ENCODE measurements at regions not wholly inside any gene's neighbourhood (a gene's known extent, or its start where the extent isn't known, plus 50 kb on each side); places are given as distances from the start of the nearest gene placed in this dataset.

- H3K27me3 ChIP-seq (ENCODE audit: insufficient read depth, low read depth, low read length): no peaks in the 10 kb centered on the region
- no peaks in the 10 kb centered on the region for H3K79me2 ChIP-seq (replicated peaks; ENCODE audit: insufficient read depth, low read length)
- TF ChIP-seq SMC3 (conservative IDR thresholded peaks at IDR 0.05; ENCODE audit: poor library complexity) (no peak), POLR2AphosphoS5 (IDR thresholded peaks at IDR 0.05) (no peak), EP300 (conservative IDR thresholded peaks at IDR 0.05; ENCODE audit: poor library complexity, severe bottlenecking) (no peak), RAD21 (conservative IDR thresholded peaks at IDR 0.05) (no peak), REST (IDR thresholded peaks at IDR 0.05; ENCODE audit: borderline replicate concordance) (no peak), EZH2 (IDR thresholded peaks at IDR 0.05; ENCODE audit: borderline replicate concordance, insufficient read depth, low read length, poor library complexity, severe bottlenecking) (no peak), MXI1 (conservative IDR thresholded peaks at IDR 0.05; ENCODE audit: poor library complexity, severe bottlenecking) (no peak)
- H2AFZ ChIP-seq (ENCODE audit: low read depth, low read length): no peak overlapping the region
- no peak overlapping the region for H3K9ac ChIP-seq (ENCODE audit: low read length)
- no peak overlapping the region for H3K4me3 ChIP-seq (ENCODE audit: low read length)
- H4K20me1 ChIP-seq (ENCODE audit: insufficient read depth): no peaks in the 10 kb centered on the region
- no peaks in the 10 kb centered on the region for H3K9me2 ChIP-seq (ENCODE audit: insufficient read depth, low read length)
- H3K9me3 ChIP-seq (ENCODE audit: low read length): peaks cover under 1% of the 10 kb centered on the region
- no peak overlapping the region for H3K4me2 ChIP-seq (ENCODE audit: low read length)
- no peak overlapping the region for H3K27ac ChIP-seq (ENCODE audit: low read length)
- no peaks in the 10 kb centered on the region for H3K36me3 ChIP-seq (ENCODE audit: insufficient read depth, low read length)
- no peaks in the 10 kb centered on the region for H3F3A ChIP-seq (ENCODE audit: insufficient read depth, low read length, poor library complexity, severe bottlenecking)
Measured at GRCh38 chr9:126205265-126205664, 121.4 kb upstream of the MVB12B start.

- no peaks in the 10 kb centered on the region for H4K20me1 ChIP-seq (ENCODE audit: insufficient read depth)
- H3K27me3 ChIP-seq (ENCODE audit: insufficient read depth, low read depth, low read length): no peaks in the 10 kb centered on the region
- no peaks in the 10 kb centered on the region for H3K36me3 ChIP-seq (ENCODE audit: insufficient read depth, low read length)
- peak overlapping the region; percentile 20 for H3K9ac ChIP-seq (ENCODE audit: low read length)
- H3K4me2 ChIP-seq (ENCODE audit: low read length): no peak overlapping the region
- H3K4me3 ChIP-seq (ENCODE audit: low read length): no peak overlapping the region
- H3K79me2 ChIP-seq (replicated peaks; ENCODE audit: insufficient read depth, low read length): no peaks in the 10 kb centered on the region
- H3K9me2 ChIP-seq (ENCODE audit: insufficient read depth, low read length): no peaks in the 10 kb centered on the region
- TF ChIP-seq MXI1 (conservative IDR thresholded peaks at IDR 0.05; ENCODE audit: poor library complexity, severe bottlenecking): no peak
- no peak for TF ChIP-seq EZH2 (IDR thresholded peaks at IDR 0.05; ENCODE audit: borderline replicate concordance, insufficient read depth, low read length, poor library complexity, severe bottlenecking)
- no peak for TF ChIP-seq POLR2AphosphoS5 (IDR thresholded peaks at IDR 0.05)
- TF ChIP-seq EP300 (conservative IDR thresholded peaks at IDR 0.05; ENCODE audit: poor library complexity, severe bottlenecking): no peak
- no peak for TF ChIP-seq TAF1 (IDR thresholded peaks at IDR 0.05; ENCODE audit: low read depth)
- TF ChIP-seq SMC3 (conservative IDR thresholded peaks at IDR 0.05; ENCODE audit: poor library complexity): no peak
- H3F3A ChIP-seq (ENCODE audit: insufficient read depth, low read length, poor library complexity, severe bottlenecking): no peaks in the 10 kb centered on the region
- H3K9me3 ChIP-seq (ENCODE audit: low read length): no peaks in the 10 kb centered on the region
- H3K27ac ChIP-seq (ENCODE audit: low read length): peak overlapping the region; percentile 45
- no peak overlapping the region for H2AFZ ChIP-seq (ENCODE audit: low read depth, low read length)
Measured at GRCh38 chr9:126205845-126206498, 120.7 kb upstream of the MVB12B start.

- H3K4me2 ChIP-seq (ENCODE audit: low read length): no peak overlapping the region
- no peaks in the 10 kb centered on the region for H3K27me3 ChIP-seq (ENCODE audit: insufficient read depth, low read depth, low read length)
- H3K79me2 ChIP-seq (replicated peaks; ENCODE audit: insufficient read depth, low read length): no peaks in the 10 kb centered on the region
- H3K27ac ChIP-seq (ENCODE audit: low read length): no peak overlapping the region
- TF ChIP-seq RAD21 (conservative IDR thresholded peaks at IDR 0.05): no peak
- TF ChIP-seq POLR2AphosphoS5 (IDR thresholded peaks at IDR 0.05): no peak
- TF ChIP-seq EP300 (conservative IDR thresholded peaks at IDR 0.05; ENCODE audit: poor library complexity, severe bottlenecking): no peak
- TF ChIP-seq SMC3 (conservative IDR thresholded peaks at IDR 0.05; ENCODE audit: poor library complexity): no peak
- TF ChIP-seq TAF1 (IDR thresholded peaks at IDR 0.05; ENCODE audit: low read depth): no peak
- H3K9me2 ChIP-seq (ENCODE audit: insufficient read depth, low read length): no peaks in the 10 kb centered on the region
- no peak overlapping the region for H2AFZ ChIP-seq (ENCODE audit: low read depth, low read length)
- H3K36me3 ChIP-seq (ENCODE audit: insufficient read depth, low read length): no peaks in the 10 kb centered on the region
- no peaks in the 10 kb centered on the region for H4K20me1 ChIP-seq (ENCODE audit: insufficient read depth)
- no peaks in the 10 kb centered on the region for H3F3A ChIP-seq (ENCODE audit: insufficient read depth, low read length, poor library complexity, severe bottlenecking)
- no peaks in the 10 kb centered on the region for H3K9me3 ChIP-seq (ENCODE audit: low read length)
- H3K4me3 ChIP-seq (ENCODE audit: low read length): no peak overlapping the region
- no peak overlapping the region for H3K9ac ChIP-seq (ENCODE audit: low read length)
Measured at GRCh38 chr9:126207256-126207655, 119.4 kb upstream of the MVB12B start.
